ENCODE measurements at regions not wholly inside any gene's neighbourhood (a gene's known extent, or its start where the extent isn't known, plus 50 kb on each side); places are given as distances from the start of the nearest gene placed in this dataset.

DNA sequence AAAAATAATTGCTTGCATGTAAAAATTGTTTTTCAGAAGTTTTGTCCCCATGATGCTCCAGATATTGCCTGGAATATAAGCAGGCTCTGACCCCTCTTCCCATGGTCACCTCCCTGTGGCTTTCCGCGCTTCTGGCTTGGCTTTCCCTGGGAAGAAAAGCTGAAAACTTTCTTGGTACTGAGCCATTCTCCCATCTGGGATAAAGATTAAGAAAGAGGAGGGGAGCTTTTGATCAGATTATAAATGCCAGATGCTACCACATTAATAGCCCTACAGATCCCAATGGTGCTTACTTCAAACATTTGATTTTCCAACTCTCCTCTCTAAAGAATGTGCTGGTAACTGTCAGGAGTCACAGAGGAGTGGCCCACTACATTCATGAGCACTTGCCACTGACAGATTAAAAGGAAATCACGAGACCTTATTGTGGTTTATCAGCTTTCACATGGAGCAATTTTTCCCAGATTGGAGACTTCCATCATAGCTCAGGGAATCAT is 54.4 kb upstream of the GAB1 start:
- no TSS peak for BruUV-seq (replicated peaks)
- no peak for DNase-seq (ENCODE audit: low spot score)

DNA sequence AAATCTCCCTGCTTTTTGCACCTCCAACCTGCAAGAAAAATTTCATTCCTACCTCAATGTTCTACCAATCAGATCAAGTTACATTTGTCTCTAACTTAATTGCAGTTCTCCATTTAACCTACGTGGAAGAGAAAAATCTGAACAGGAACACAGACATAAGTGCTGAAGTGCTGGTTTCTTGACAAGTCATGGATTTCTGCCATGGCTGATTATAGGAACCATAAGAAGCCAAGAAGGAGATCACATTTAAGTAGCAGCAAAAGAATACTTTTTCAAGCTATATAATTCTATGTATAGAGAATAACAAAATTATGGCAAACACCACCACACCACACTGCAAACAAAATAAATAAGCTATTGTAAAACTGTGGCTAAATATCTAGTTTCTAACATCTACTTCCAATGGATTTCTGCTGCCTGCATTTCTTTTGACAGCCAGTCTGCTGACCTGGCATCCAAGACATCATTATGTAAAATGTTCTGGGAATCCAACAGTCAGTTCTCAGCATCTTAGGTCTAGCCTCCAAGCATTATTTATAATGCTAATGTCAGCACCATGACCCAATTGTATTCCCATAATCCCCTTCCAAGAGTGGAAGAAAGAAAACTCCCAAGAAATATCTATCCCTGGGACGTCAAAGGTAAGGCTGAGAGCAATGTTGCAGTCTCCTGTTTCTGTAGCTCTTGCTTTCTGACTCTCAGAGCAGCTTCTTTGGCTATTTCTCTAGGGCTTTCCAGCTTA is 50.8 kb upstream of the GAB1 start:
- Histone ChIP-seq H3K27ac (ENCODE audit: low read depth, low read length, poor library complexity, severe bottlenecking) (no peak overlapping the region), H3K9me3 (ENCODE audit: low read depth, low read length, poor library complexity, severe bottlenecking) (no peaks in the 10 kb centered on the region), H3K27me3 (replicated peaks; ENCODE audit: insufficient read depth, low read depth, low read length, poor library complexity) (no peaks in the 10 kb centered on the region), H3K36me3 (ENCODE audit: insufficient read depth, low read length, poor library complexity, severe bottlenecking) (no peaks in the 10 kb centered on the region), H3K4me3 (ENCODE audit: low read depth, low read length, poor library complexity, severe bottlenecking) (no peak overlapping the region), H3K4me1 (ENCODE audit: insufficient read depth, low read length, poor library complexity, severe bottlenecking) (peaks cover 3% of the 10 kb centered on the region)
- ChIA-PET POLR2A (ENCODE audit: low non-redundant PET) (no interaction called here), CTCF (no interaction called here)
- intact Hi-C loops (cut with micrococcal nuclease; ENCODE audit: unreplicated experiment) = no loop called here
- TF ChIP-seq CTCF (conservative IDR thresholded peaks at IDR 0.05; ENCODE audit: low read depth, low read length) (no peak), EZH2 (IDR thresholded peaks at IDR 0.05; ENCODE audit: borderline replicate concordance, low read depth, low read length, poor library complexity, severe bottlenecking) (no peak)
- DNase-seq (ENCODE audit: low spot score) = no peak
- no TSS peak for BruUV-seq (replicated peaks)

More for the DNA sequence above, 54.4 kb upstream of the GAB1 start:
- Histone ChIP-seq H3K27ac (ENCODE audit: low read depth, low read length, poor library complexity, severe bottlenecking) (no peak overlapping the region), H3K9me3 (ENCODE audit: low read depth, low read length, poor library complexity, severe bottlenecking) (no peaks in the 10 kb centered on the region), H3K4me3 (ENCODE audit: low read depth, low read length, poor library complexity, severe bottlenecking) (no peak overlapping the region), H3K4me1 (ENCODE audit: insufficient read depth, low read length, poor library complexity, severe bottlenecking) (peaks cover 3% of the 10 kb centered on the region), H3K27me3 (replicated peaks; ENCODE audit: insufficient read depth, low read depth, low read length, poor library complexity) (no peaks in the 10 kb centered on the region), H3K36me3 (ENCODE audit: insufficient read depth, low read length, poor library complexity, severe bottlenecking) (no peaks in the 10 kb centered on the region)
- intact Hi-C loops (cut with micrococcal nuclease; ENCODE audit: unreplicated experiment) = no loop called here
- POLR2A ChIA-PET (ENCODE audit: low non-redundant PET) = no interaction called here
- TF ChIP-seq CTCF (conservative IDR thresholded peaks at IDR 0.05; ENCODE audit: low read depth, low read length) (no peak), EZH2 (IDR thresholded peaks at IDR 0.05; ENCODE audit: borderline replicate concordance, low read depth, low read length, poor library complexity, severe bottlenecking) (no peak)
- CTCF ChIA-PET = no interaction called here

GRCh38 chr4:143286701-143287571 is 49.7 kb upstream of the GAB1 start:
- no peaks in the 10 kb centered on the region for H3K27me3 ChIP-seq (replicated peaks; ENCODE audit: insufficient read depth, low read depth, low read length, poor library complexity)
- H3K4me3 ChIP-seq (ENCODE audit: low read depth, low read length, poor library complexity, severe bottlenecking) = no peak overlapping the region
- H3K4me1 ChIP-seq (ENCODE audit: insufficient read depth, low read length, poor library complexity, severe bottlenecking) = peaks cover 3% of the 10 kb centered on the region
- DNase-seq (ENCODE audit: low spot score) = no peak
- H3K9me3 ChIP-seq (ENCODE audit: low read depth, low read length, poor library complexity, severe bottlenecking) = no peaks in the 10 kb centered on the region
- intact Hi-C loops (cut with micrococcal nuclease; ENCODE audit: unreplicated experiment) = no loop called here
- CTCF ChIA-PET = no interaction called here
- H3K27ac ChIP-seq (ENCODE audit: low read depth, low read length, poor library complexity, severe bottlenecking) = no peak overlapping the region
- POLR2A ChIA-PET (ENCODE audit: low non-redundant PET) = no interaction called here
- TF ChIP-seq EZH2 (IDR thresholded peaks at IDR 0.05; ENCODE audit: borderline replicate concordance, low read depth, low read length, poor library complexity, severe bottlenecking) = no peak
- TF ChIP-seq CTCF (conservative IDR thresholded peaks at IDR 0.05; ENCODE audit: low read depth, low read length) = no peak
- no TSS peak for BruUV-seq (replicated peaks)
- H3K36me3 ChIP-seq (ENCODE audit: insufficient read depth, low read length, poor library complexity, severe bottlenecking) = no peaks in the 10 kb centered on the region

All from A673 (cell line).